K562 (cell line): ENCODE measurements at regions not wholly inside any gene's neighbourhood (a gene's known extent, or its start where the extent isn't known, plus 50 kb on each side); places are given as distances from the start of the nearest gene placed in this dataset.

ENCODE experiments used
- ATAC-seq: fragments of 200-7000 bp; cut with Tn5 transposase; 3 replicates; pipeline ENCODE4 v1.9.1; 2020; ENCODE audit warnings: moderate library complexity
- BruUV-seq: library from RNA; stranded (reverse); fragments of 400-500 nt; replicated peaks from 2 replicates; lab custom pipeline; 2021; lab: Mats Ljungman, UMichigan
- CTCF ChIA-PET: fragments of 300-600 bp; formaldehyde crosslinking; extraction: SDS; loops from one replicate; lab custom pipeline; 2021; ENCODE audit warnings: low intra/inter-chr PET ratio; lab: Yijun Ruan, JAX
- POLR2A ChIA-PET: fragments of 300-600, 350-650 bp; sonication (Branson Sonifier 250); formaldehyde crosslinking; extraction: SDS; loops from one replicate; lab custom pipeline; 2021; ENCODE audit warnings: antibody characterized with exemption, inconsistent platforms; lab: Yijun Ruan, JAX
- DNase-seq, 4 experiments: peaks; one replicate each; pipeline versions ENCODE4 v3.0.0 to v3.0.0-alpha.2; 2011 to 2018; ENCODE audit warnings: low spot score in 3 of 4, mixed read lengths in 3 of 4; ENCODE audit errors: extremely low read depth in 1 of 4
- FAIRE-seq: peaks from 2 replicates; lab custom pipeline; 2011; peaks lifted over from hg19 to GRCh38; lab: Jason Lieb, UNC
- H2AFZ ChIP-seq: 2 replicates; pipeline ENCODE4 v1.6.0; 2011; ENCODE audit warnings: low read depth, low read length, control low read depth, inconsistent platforms
- H3K27ac ChIP-seq: fragments of 200-600 bp; 3 replicates; pipeline ENCODE4 v1.8.0; 2011; ENCODE audit warnings: low read depth, mild to moderate bottlenecking, control low read depth, inconsistent platforms, low read length, moderate library complexity, mixed read lengths; ENCODE audit errors: extremely low read depth
- H3K27me3 ChIP-seq, 2 experiments: fragments of 300-600 bp in 1 of 2; 2 replicates in 1 of 2; 3 replicates in 1 of 2; pipeline versions ENCODE4 v1.6.0 to v1.8.0; 2011; ENCODE audit warnings: inconsistent platforms in 2 of 2, low read length in 2 of 2, mild to moderate bottlenecking in 1 of 2, mixed read lengths in 1 of 2, moderate library complexity in 1 of 2; ENCODE audit not compliant: control insufficient read depth in 2 of 2, insufficient read depth in 2 of 2
- H3K36me3 ChIP-seq: fragments of 300-600 bp; 3 replicates; pipeline ENCODE4 v1.8.0; 2011; ENCODE audit warnings: mild to moderate bottlenecking, low read length, inconsistent platforms; ENCODE audit not compliant: control insufficient read depth, insufficient read depth
- H3K4me1 ChIP-seq, 2 experiments: fragments of 200-600 bp in 1 of 2; replicated peaks in 1 of 2; 2 replicates in 1 of 2; 3 replicates in 1 of 2; pipeline versions ENCODE4 v1.5.1 to v1.8.0; 2011; ENCODE audit warnings: inconsistent platforms in 2 of 2, low read length in 2 of 2, mild to moderate bottlenecking in 1 of 2, mixed read lengths in 1 of 2, moderate library complexity in 1 of 2; ENCODE audit not compliant: control insufficient read depth in 2 of 2, insufficient read depth in 2 of 2
- H3K4me2 ChIP-seq: 2 replicates; pipeline ENCODE4 v1.6.1; 2011; ENCODE audit warnings: low read length, control low read depth, inconsistent platforms, mixed read lengths; ENCODE audit not compliant: insufficient read depth
- H3K4me3 ChIP-seq: fragments of 200-600 bp; sonication (generic), shearing (Covaris generic); 2 replicates; pipeline ENCODE4 v1.5.1; 2016; ENCODE audit warnings: control low read depth, inconsistent platforms
- H3K79me2 ChIP-seq: fragments of 200-600 bp; 3 replicates; pipeline ENCODE4 v1.8.0; 2011; ENCODE audit warnings: low read length, inconsistent platforms; ENCODE audit not compliant: control insufficient read depth, insufficient read depth
- H3K9ac ChIP-seq, 2 experiments: 2 replicates each; pipeline versions ENCODE4 v1.6.0 to v1.6.1; 2011; ENCODE audit warnings: low read depth in 2 of 2, low read length in 2 of 2, control low read depth in 1 of 2, inconsistent platforms in 1 of 2, mild to moderate bottlenecking in 1 of 2, mixed read lengths in 1 of 2; ENCODE audit not compliant: insufficient read depth in 1 of 2
- H3K9me1 ChIP-seq: one replicate; pipeline ENCODE4 v1.6.0; 2011; ENCODE audit warnings: inconsistent platforms, mild to moderate bottlenecking, low read length, moderate library complexity; ENCODE audit not compliant: control insufficient read depth, insufficient read depth
- H3K9me3 ChIP-seq: replicated peaks from 2 replicates; pipeline ENCODE4 v1.5.1; 2011; ENCODE audit warnings: low read depth, low read length, inconsistent platforms; ENCODE audit not compliant: control insufficient read depth, insufficient read depth
- H4K20me1 ChIP-seq: replicated peaks from 2 replicates; pipeline ENCODE4 v1.6.1; 2011; ENCODE audit warnings: low read length, inconsistent platforms, mixed read lengths; ENCODE audit not compliant: control insufficient read depth, insufficient read depth
- GTF2E2 ChIP-seq: fragments of 200-800 bp; sonication (Bioruptor generic); IDR thresholded peaks from 2 replicates; pipeline ENCODE4 v1.6.1; 2016; ENCODE audit warnings: missing genetic modification characterization, missing compliant biosample characterization
- KAT7 ChIP-seq: sonication (generic); formaldehyde crosslinking; IDR thresholded peaks from 2 replicates; pipeline ENCODE4 v1.8.0; 2022; ENCODE audit warnings: missing genetic modification reagents, mild to moderate bottlenecking, borderline replicate concordance
- MEF2A ChIP-seq: IDR thresholded peaks from 2 replicates; pipeline ENCODE4 v1.6.1; 2011; ENCODE audit warnings: low read depth, mild to moderate bottlenecking, low read length, moderate library complexity; ENCODE audit not compliant: control insufficient read depth
- PHTF2 ChIP-seq: fragments of 250-450 bp; sonication (Bioruptor Pico); IDR thresholded peaks from 2 replicates; pipeline ENCODE4 v1.5.0; 2021; ENCODE audit warnings: mild to moderate bottlenecking
- PTTG1 ChIP-seq: fragments of 450-650 bp; IDR thresholded peaks from 2 replicates; pipeline ENCODE4 v1.6.1; 2016; ENCODE audit warnings: low read depth, mild to moderate bottlenecking, missing genetic modification characterization, missing compliant biosample characterization
- RAD21 ChIP-seq, 2 experiments: fragments of 250-450 bp in 1 of 2; fragments of 450-650 bp in 1 of 2; sonication (Bioruptor Pico) in 1 of 2; formaldehyde crosslinking in 1 of 2; IDR thresholded peaks in 1 of 2; conservative IDR thresholded peaks in 1 of 2; 2 replicates each; pipeline versions ENCODE4 v1.4.0 to v1.8.0; 2020 to 2022; ENCODE audit warnings: mild to moderate bottlenecking in 2 of 2, moderate library complexity in 1 of 2
- ZSCAN29 ChIP-seq: fragments of 450-650 bp; IDR thresholded peaks from 2 replicates; pipeline ENCODE4 v1.6.1; 2017
- whole genome bisulfite sequencing: fragments of 100-300 bp; shearing (Covaris generic); methylation state at CpG from one replicate; pipeline ENCODE4 v1.1.6; 2016; ENCODE audit warnings: low coverage, mixed read lengths; ENCODE audit not compliant: insufficient coverage; ENCODE audit errors: missing lambda C conversion rate; 5-methylcytosine and 5-hydroxymethylcytosine counted together
- in situ Hi-C: fragments of 300-500 bp; cut with MboI; formaldehyde crosslinking; loops from 4 replicates; pipeline ENCODE4 v1.15.0; 2018; ENCODE audit warnings: inconsistent platforms, mixed read lengths
- intact Hi-C: fragments of 100-400 bp; cut with micrococcal nuclease; formaldehyde crosslinking; loops from 2 replicates; pipeline ENCODE4 v1.14.2; 2022
- TF ChIP-seq, protein P1 (sequence below), 2 experiments: fragments of 450-650 bp; IDR thresholded peaks; 2 replicates each; pipeline ENCODE4 v1.6.1; 2018; ENCODE audit warnings: mild to moderate bottlenecking in 2 of 2, low read depth in 1 of 2; ENCODE audit not compliant: partially characterized antibody in 2 of 2

DNA sequence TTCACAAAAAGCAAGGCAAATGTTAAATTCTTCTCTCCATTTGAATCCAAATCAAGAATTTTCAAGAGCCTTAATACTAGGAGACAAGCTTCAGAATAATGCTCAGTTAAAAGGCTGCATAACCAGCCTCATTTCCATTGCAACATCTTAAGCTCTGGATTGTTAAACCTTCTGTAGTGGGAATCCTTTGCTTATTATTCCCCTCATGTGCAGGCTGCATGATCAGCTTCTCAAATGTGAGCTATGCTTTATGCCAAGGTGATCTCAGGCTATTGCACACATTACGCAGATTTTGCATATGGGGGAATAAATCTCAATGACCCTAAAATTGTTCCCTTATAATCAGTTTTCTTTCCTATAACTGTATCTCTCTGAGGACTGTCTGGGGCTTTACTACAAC, 71.7 kb upstream of the CCDC196 start:
- POLR2A ChIA-PET, result no interaction called here
- ATAC-seq, result no peak
- Histone ChIP-seq H3K36me3 (no peaks in the 10 kb centered on the region), H3K4me1 (no peaks in the 10 kb centered on the region), H3K9ac (no peak overlapping the region), H3K27ac (no peak overlapping the region), H4K20me1 (no peaks in the 10 kb centered on the region), H3K27me3 (no peaks in the 10 kb centered on the region), H3K79me2 (no peaks in the 10 kb centered on the region), H3K9me1 (no peaks in the 10 kb centered on the region), H3K4me2 (no peak overlapping the region), H2AFZ (no peak overlapping the region), H3K9me3 (no peaks in the 10 kb centered on the region), H3K4me3 (no peak overlapping the region)
- intact Hi-C loops, result no loop called here
- no peak for DNase-seq
- CTCF ChIA-PET, result no interaction called here
- in situ Hi-C loops, result no loop called here
- TF ChIP-seq RAD21 (CRISPR knock-in tag; conservative IDR thresholded peaks at IDR 0.05 in 1 of 2, IDR thresholded peaks at IDR 0.05 in 1 of 2) (no peak), PTTG1 (tag) (no peak), GTF2E2 (tag) (no peak), PHTF2 (CRISPR knock-in tag) (no peak), KAT7 (CRISPR knock-in tag) (no peak)
- FAIRE-seq, result no peak
- whole genome bisulfite sequencing, result no CpG with 5 or more reads among the region's 1 CpG
- no TSS peak for BruUV-seq

DNA sequence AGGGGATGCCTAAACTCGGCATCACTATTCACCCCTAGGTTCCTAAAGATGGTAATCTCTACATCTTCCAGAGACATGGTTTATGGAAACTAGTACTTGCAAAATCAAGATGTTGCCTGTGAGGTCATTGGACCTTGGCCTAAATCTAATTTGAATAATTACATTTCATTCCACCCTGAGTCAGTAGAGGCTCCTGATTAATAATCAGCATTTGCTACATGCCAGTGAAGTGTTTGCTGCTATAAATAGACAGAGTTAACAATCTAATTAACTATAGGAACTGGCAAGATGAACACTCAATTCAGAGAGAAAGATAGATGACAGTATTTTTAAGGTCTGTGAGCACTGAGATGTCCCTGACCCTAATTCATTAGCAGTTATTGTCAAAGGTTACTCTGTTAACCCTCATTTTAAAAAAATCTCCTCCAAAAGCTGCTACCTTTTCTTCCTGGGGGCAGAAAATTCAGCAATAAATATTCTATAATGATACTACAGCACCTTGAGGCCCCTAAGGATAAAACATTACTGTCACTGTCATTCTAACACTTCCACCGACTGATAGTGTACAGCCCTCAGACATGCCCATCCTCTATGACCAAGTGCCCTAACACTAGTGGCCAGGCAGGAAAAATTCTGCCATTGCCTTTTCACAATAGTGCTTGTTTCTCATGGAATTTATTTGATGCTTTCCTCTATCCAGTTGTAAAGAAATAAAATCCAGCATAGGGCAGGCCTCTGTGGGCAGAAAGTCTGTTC, 65.7 kb upstream of the CCDC196 start:
- no peak for DNase-seq
- no peak for TF ChIP-seq ZSCAN29
- TF ChIP-seq MEF2A, result no peak
- TF ChIP-seq, protein P1, sequence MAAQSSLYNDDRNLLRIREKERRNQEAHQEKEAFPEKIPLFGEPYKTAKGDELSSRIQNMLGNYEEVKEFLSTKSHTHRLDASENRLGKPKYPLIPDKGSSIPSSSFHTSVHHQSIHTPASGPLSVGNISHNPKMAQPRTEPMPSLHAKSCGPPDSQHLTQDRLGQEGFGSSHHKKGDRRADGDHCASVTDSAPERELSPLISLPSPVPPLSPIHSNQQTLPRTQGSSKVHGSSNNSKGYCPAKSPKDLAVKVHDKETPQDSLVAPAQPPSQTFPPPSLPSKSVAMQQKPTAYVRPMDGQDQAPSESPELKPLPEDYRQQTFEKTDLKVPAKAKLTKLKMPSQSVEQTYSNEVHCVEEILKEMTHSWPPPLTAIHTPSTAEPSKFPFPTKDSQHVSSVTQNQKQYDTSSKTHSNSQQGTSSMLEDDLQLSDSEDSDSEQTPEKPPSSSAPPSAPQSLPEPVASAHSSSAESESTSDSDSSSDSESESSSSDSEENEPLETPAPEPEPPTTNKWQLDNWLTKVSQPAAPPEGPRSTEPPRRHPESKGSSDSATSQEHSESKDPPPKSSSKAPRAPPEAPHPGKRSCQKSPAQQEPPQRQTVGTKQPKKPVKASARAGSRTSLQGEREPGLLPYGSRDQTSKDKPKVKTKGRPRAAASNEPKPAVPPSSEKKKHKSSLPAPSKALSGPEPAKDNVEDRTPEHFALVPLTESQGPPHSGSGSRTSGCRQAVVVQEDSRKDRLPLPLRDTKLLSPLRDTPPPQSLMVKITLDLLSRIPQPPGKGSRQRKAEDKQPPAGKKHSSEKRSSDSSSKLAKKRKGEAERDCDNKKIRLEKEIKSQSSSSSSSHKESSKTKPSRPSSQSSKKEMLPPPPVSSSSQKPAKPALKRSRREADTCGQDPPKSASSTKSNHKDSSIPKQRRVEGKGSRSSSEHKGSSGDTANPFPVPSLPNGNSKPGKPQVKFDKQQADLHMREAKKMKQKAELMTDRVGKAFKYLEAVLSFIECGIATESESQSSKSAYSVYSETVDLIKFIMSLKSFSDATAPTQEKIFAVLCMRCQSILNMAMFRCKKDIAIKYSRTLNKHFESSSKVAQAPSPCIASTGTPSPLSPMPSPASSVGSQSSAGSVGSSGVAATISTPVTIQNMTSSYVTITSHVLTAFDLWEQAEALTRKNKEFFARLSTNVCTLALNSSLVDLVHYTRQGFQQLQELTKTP (IDR thresholded peaks at IDR 0.05; ENCODE audit: low read depth in 1 of 2, partially characterized antibody in 2 of 2), result no peak

More for the DNA sequence above, 65.7 kb upstream of the CCDC196 start:
- no peaks in the 10 kb centered on the region for H4K20me1 ChIP-seq
- no peak overlapping the region for H2AFZ ChIP-seq
- H3K4me3 ChIP-seq, result no peak overlapping the region
- no peaks in the 10 kb centered on the region for H3K79me2 ChIP-seq
- H3K4me1 ChIP-seq, result no peaks in the 10 kb centered on the region
- intact Hi-C loops (no loop called here), in situ Hi-C loops (no loop called here)
- H3K9me3 ChIP-seq, result no peaks in the 10 kb centered on the region
- H3K27ac ChIP-seq, result no peak overlapping the region
- H3K9ac ChIP-seq, result no peak overlapping the region
- POLR2A ChIA-PET, result no interaction called here
- H3K9me1 ChIP-seq, result no peaks in the 10 kb centered on the region
- CTCF ChIA-PET, result no interaction called here
- no peak for ATAC-seq
- FAIRE-seq, result no peak
- no TSS peak for BruUV-seq
- no CpG with 5 or more reads among the region's 2 CpGs for WGBS
- no peak overlapping the region for H3K4me2 ChIP-seq
- H3K36me3 ChIP-seq, result no peaks in the 10 kb centered on the region
- H3K27me3 ChIP-seq, result no peaks in the 10 kb centered on the region
